Cerebellar cortex (tissue), 1 donor: ENCODE measurements at regions not wholly inside any gene's neighbourhood (a gene's known extent, or its start where the extent isn't known, plus 50 kb on each side); places are given as distances from the start of the nearest gene placed in this dataset.
"Not testable (repeated sequence)": the region's sequence is repeated elsewhere in the genome, so short reads cannot be mapped to it uniquely, and the experiment has no call there.

Source experiments
- DNase-seq: peaks from one replicate; pipeline ENCODE4 v3.0.0-alpha.2; 2015; ENCODE audit warnings: low spot score

DNA sequence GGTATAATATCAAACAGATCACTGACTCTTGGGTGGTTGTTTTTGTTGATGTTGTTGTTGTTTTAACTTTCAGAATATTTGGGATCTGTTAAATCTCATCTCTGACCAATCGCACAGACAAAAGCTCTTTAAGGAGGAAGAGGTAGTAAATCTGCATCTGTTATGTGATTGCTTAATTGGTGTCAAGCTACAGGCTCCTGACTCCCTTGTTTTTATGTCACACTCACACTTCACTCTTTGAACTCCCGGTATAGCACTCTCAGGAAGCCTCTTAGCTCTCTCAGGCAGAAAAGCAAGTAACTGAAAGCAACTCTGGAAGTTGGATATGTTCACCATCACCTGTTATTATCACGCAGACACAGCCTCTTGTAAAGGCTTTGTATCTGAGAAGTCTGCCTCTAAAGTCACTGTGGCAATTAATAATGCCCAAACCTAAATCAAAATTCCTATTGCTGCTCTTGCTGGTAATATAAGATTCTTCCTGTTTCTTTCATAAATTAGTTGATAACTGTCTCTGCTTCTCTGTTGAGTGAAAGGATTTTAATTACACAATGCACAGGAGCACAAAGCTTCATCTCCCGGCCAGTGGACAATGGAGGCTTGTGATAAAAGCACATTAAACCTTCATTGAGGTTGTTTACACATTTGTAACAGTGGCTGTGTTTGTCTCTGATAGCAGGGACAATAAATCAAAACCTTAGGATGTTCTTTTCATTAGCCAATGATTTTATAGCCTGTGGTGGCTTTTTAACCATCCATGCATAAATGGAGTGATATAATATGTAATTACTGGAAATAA lies 576.7 kb downstream of the MFSD1 start:
- no peak for DNase-seq

DNA sequence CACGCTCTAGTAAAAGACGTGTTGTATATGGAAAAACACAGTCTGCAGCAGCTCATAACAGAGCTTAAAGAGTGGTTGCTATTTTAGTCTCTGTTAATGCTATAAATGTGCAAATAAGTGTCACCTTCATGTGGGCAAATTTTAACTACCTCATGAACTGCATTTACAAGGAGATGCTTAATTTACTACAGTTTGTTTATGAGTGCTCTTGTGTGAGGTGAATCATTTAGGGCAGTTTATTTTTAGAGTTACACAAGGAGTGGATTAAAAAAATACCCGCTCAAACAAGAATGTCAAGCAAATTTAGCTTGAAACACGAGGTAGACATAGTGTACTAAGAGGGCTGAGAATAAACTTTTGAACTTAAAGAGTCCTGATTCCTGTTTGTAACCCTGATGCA lies 579.0 kb downstream of the MFSD1 start:
- DNase-seq: no peak

DNA sequence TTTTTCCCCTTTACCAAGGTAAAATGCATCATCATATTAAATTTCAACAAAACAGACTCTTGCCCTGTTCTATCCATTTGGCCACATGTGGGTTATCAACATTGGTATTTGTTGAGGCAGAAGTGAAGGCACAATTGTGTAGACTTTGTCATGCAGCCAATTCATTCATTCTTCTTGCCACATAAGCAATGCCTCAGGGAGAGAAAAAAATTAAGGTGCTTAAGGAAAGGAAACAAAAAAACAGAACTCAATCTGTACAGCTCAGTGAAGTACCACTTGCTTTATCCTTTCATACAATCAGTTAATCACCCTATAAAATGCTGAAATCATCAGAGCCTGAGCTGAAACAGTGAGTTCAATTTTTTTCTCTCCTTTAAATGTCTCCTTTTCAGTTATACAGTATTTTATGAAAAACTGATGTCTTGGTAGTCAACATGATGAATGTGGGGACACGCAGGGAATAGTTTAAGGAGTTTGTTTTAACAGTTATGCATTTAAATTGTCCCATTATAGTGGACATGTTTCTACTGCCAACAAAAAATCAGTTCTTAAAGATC lies 588.9 kb downstream of the MFSD1 start:
- DNase-seq: no peak

DNA sequence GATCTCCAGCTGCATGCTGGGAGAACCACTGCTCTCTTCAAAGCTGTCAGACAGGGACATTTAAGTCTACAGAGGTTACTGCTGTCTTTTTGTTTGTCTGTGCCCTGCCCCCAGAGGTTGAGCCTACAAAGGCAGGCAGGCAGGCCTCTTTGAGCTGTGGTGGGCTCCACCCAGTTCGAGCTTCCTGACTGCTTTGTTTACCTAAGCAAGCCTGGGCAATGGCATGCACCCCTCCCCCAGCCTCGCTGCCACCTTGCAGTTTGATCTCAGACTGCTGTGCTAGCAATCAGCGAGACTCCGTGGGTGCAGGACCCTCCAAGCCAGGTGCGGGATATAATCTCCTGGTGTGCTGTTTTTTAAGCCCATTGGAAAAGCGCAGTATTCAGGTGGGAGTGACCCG lies 591.0 kb upstream of the IL12A start:
- DNase-seq: not testable (repeated sequence)

DNA sequence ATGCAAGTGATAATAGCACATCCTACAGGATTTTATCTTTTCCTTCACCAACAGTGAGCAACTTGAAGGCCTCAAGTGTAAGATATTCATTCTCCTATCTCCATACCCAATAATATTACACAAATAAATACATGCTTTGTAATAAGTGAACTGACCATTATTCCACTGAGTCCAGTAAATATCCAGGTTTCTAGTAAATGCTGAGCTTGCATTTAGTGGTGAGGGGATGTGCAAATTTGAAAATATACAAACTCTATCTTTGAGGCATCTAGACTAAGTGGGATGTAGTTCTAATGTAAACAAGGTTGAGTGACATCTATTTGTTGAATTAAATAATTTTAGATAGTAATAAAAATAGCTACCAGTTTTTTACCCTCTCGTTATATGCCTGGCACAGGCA lies 587.6 kb upstream of the IL12A start:
- DNase-seq: no peak

DNA sequence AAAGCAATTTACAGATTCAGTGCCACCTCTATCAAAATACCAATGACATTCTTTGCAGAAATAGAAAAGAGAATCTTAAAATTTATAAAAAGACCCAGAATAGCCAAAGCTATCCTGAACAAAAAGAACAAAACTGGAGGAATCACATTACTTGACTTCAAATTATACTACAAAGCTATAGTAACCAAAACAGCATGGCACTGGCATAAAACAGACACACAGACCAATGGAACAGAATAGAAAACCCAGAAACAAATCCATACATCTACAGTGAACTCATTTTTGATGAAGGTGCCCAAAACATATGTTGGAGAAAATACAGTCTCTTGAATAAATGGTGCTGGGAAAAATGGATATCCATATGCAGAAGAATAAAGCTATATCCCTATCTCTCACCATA lies 578.9 kb upstream of the IL12A start:
- DNase-seq: not testable (repeated sequence)

DNA sequence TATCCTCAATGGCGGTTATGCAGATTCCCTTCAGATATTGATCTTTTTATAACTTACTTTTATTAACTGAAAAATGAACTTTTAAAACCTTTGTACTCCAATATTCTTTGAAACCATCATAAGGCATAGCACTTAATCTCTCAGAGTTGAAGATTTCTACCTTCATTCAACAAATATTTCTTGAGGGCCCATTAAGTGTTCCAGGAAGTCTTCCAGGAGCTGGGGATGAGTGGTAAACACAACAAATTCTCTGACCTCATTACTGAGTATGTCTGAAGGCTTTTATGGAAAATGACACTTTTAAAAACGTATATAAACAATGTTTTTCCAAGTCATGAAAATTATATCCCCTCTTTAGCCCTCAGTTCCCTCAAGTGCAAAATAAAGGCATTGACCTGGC lies 575.3 kb upstream of the IL12A start:
- no peak for DNase-seq

DNA sequence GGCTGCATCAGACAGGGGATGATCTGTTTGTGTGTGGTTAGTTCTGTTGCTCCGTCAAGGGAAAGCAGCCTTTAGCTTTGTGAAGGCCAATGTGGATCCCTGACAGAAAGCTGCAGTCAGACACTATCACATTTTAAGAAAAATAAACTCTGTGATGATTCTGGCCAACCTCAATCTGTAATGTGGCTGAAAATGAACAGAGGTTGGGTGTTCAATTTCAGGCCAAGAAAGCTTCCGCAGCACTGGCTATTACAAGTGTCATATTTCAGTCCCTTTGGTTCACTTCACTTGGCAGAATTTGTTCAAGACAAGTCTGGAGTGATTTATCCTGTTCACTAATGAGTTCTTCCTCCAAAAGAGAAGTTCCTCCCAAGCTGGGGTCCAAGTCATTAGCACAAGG lies 571.8 kb upstream of the IL12A start:
- DNase-seq: no peak

DNA sequence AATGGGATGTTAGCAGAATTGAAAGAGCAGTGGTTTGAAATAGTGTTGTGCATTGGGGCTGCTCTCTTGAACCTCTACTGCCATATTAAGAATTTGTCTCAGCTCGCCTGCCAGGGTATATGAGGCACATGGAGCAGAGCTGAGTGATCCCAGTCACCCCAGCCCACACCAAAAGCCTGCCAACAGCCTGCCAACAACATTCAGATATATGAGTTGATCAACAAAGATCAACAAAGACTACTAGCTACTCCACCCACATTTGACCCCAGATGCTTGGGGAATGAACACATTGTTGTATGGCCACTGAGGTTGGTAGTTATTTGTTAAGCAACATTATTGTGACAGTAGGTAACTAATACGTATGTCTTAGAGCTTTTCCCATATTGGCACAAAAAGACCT lies 570.9 kb upstream of the IL12A start:
- DNase-seq: no peak

DNA sequence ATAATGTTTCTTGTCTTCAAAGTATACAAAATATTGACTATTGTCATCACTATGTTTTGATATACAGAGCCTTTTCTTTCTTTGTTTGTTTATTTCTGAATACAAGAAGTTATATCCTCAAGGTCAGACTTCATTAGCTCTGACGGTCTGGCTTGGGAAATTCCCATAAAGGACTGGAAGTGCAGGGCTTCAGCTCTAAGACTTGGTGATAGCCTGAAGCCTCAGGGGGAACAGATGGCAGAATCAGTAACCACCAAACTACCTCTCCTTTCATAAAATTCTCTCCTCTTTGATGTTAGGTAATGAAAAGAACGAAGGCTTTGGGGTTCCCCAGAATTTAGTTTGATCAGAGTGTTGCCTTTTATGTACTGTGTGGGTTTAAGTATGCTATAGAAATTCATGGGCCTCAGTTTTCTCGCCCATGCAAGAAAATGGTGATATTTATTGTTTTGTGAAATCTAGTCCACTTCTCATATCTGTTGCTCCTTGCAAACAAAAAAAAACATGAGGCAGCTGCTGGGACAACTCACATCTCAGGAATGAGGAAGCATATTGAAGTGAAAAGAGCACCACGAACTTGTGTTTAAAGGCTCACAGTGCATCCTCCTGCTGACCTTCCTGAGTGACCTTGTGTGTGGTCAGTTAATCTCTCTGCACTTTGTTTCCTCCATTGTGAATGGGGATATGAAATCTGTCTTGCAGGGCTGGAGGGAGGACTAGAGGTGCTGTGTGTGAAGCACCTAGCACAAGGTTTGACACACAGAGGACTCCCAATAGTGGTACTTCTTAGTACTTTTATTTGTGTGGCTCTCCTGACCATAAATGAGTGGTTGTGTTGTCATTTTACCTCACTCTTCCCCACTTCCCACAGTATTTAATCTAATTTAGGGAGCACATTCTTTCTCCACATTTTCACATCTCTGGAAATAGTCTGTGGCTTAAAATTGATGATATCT lies 569.8 kb upstream of the IL12A start:
- DNase-seq: no peak

DNA sequence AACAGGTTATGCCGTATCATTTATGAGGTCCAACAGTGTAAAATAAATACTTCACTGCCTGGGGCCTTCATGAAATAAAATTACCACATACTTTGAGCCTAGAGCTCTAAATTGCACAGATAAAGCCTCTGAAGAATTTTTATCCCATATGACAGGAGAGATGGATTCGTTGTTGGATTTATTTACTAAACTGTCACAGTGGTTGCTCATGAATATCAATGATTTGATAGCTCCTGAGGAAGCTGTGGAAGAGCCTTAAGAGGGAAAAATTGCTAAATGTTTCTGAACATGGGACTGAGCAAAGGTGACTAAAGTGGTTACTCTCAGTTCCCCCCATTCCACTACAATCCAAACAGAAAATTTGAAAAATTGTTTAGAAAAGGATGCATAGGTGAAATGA lies 558.9 kb upstream of the IL12A start:
- no peak for DNase-seq

DNA sequence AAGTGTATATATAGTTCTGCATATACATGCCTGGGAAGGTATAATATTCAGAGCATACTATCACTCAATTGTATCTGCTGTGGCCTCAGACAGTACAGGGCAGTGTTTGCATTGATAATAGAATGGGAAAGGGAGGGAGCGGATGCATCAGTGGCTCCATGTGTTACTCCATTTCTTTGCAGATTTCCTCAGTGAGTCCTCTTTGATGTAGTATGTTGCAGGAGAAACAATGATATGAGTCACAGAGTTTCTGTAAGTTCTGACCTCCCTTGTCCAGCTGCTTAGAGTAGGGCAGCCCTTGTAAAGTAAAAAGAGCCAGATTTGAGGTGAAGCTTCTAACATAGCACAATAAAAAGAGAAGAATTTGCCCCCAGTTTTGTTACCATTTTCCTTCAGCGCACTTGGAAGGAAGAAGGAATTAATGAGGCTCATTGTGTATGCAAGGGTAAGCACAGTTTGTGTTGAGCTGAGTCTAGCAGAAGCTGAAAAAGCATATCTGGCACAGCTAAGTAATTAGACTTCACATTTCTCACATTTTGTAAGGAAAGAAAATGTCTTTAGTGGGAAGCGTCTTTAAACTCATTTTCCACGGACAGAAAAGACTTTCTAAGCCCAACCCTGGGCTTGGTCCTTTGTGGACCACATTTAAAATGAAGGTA lies 555.8 kb upstream of the IL12A start:
- peak; percentile 6 for DNase-seq

DNA sequence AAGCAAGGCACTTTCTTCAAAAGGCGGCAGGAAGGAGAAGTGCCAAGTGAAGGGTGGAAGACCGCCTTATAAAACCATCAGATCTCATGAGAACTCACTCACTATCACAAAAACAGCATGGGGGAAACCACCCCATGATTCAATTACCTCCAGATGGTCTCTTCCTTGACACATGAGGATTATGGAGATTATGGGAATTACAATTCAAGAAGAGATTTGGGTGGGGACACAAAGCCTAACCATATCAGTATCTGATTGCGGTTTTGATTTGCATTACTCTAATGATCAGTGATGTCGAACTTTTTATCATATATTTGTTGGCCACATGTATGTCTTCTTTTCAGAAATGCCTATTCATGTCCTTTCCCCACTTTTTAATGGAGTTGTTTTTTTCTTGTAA lies 549.3 kb upstream of the IL12A start:
- no peak for DNase-seq

DNA sequence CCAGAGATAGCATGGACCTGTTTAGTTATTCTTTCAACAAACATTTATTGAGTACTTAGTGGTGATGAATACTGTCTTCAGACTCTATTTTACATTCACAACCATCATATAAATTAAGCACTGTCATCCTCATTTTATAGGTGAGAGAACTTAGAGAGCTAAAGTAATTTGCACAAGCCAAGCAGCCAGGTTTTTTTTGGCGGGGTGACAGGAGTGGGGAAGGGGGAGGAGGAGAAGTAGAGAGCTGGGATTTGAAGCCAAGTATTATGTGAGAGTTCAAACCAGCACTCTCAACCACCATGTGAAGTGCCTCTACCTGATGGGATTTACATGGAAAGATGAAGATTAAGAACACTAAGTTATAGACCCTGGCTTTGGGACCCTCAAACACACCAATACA lies 547.4 kb upstream of the IL12A start:
- DNase-seq: no peak

DNA sequence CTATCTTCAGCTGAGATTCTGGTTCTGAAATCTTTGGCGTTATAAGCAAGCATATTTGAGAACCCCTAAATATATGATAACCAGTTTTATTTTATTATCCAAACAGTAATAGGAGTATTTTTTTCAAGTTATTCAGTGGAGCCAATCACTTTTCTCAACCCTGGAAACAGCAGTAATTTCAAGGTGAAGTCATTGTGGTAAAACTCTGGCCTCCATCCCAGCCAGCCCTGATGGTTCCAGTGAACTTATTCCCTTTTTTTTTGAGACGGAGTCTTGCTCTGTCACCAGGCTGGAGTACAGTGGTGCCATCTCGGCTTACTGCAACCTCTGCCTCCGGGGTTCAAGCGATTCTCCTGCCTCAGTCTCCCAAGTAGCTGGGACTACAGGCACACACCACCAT lies 545.4 kb upstream of the IL12A start:
- no peak for DNase-seq

DNA sequence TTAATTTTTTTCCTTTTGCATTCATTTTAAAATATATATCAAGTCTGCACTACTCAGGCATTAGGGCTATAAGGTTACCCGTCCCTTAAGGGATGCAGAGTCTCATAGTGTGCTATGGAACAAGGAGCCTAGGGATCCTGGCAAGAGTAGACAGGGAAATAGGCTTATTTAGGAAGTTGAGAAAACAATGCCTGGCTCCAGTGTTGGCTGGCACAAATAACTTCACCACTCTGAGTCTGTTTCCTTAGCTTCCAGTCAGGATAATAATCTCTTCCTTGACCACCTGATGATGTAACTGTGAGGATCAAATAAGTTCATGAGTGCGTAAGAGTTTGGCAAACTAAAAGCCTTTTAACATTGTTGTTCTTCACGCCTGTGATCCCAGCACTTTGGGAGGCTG lies 540.8 kb upstream of the IL12A start:
- no peak for DNase-seq

DNA sequence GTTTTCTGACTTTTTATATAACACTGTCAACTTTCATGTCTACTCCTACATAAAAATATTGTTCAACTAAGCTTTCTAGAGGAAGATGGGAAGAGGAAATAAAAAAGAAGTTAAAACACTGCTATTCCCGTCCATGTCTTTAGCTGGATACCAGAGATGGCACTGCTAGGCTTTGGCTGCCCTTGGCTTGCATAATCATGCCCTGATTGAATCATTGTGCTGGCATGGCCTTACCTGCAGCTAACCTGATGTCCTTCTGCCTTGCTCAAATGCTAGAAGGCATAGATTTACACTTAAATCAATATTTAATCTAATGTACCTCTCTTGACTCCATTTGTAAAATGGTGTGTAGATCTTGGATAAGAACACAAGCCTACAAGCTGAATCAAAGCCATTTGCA lies 539.7 kb upstream of the IL12A start:
- no peak for DNase-seq

DNA sequence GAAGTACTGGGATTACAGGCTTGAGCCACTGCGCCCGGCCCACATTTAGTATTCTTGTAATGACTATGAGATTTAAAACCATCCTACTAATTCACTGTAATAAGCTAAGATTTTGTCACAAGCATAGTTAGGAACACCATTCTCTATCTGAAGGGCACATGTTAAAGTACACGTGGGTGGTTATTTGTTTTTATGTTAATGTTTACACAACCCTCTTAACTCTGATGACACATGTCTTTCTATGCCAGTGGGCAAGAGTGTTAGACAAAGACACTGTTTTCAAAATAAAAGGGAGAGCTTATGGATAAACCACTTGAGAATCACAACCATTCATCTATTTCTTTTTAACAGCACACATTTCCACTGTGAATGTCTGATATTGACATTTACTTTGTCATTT lies 537.6 kb upstream of the IL12A start:
- no peak for DNase-seq

DNA sequence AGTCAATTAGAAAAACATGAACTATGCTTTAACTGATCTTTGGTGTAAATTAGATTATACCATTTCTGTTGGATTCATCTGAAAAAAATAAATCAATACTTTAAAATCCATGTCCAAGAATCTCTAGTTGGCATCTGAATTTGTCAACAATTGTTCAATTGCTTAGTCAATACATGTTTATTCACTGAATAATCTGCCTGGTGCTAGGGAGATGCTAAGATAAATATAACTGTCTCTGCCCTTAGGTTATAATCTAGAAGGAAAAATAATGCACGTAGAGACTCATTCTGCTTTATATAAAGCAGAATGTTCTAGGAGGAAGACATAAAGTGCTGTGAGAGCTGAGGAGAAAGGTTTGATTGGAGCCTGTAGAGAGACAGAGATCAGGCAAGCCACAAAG lies 537.2 kb upstream of the IL12A start:
- no peak for DNase-seq

DNA sequence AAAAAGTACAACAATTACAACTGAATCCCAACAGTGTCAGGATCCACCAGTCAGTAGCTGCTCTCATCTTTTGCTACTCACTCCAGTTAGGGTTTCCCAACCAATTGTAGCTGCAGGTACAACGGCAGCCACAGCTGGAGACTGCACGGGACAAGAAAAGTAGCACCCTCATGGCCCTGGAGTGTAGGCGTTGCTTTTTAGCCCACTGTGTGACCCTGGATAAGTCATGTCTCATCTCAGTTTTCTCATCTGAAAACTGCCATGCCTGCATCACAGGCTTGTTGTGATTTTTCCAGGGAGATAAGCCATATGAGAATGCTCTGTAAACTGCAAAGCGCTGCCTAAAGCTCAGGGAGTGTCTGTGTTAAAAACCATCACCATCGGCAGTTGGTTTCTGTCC lies 535.6 kb upstream of the IL12A start:
- no peak for DNase-seq

DNA sequence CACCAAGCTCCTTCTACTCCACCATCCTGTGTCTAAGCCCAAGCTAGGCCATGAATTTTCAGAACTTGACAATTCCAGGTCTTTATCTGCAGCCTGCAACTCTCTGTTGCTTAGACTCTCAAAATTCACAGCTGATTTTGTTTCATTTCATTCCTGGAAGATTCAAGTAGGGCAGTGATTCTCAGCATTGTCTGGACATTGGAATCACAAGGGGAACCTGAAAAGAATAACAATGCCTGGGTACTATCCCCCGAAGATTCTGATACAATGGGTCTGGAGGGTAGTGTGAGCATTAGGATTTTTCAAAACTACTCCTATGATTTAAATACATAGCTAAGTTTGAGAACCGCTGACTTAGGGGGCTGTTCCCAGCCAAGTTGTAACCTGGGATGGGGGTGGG lies 534.7 kb upstream of the IL12A start:
- DNase-seq: no peak

DNA sequence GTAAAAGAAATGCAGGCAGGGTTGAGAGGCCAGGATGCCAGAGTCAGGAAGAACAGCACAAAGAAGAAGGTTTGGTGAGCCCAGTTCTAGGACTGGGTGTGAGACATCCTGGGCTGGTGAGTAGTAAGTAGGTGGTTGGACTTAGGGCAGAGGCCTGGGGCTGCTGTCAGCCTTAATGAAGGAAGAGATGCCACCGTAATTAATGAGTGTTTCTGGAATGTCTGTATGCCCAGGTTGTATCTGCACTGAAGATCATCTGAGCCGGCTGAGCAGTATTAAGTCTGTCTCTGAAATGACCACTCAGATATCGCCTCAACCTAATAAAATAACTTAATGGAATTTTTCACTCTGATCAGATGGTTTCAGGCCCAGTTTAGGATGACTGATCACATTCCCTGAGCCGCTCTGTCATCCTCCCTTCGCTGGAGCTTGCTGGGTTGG lies 532.9 kb upstream of the IL12A start:
- DNase-seq: no peak
